WTC11 (cell line): ENCODE measurements at regions not wholly inside any gene's neighbourhood (a gene's known extent, or its start where the extent isn't known, plus 50 kb on each side); places are given as distances from the start of the nearest gene placed in this dataset.

Experiments
- ESRRA ChIP-seq: sonication (generic); formaldehyde crosslinking; IDR thresholded peaks from 2 replicates; pipeline ENCODE4 v1.8.1; 2022; ENCODE audit warnings: mild to moderate bottlenecking, missing genetic modification reagents, borderline replicate concordance
- FOXP1 ChIP-seq: sonication (generic); formaldehyde crosslinking; IDR thresholded peaks from 2 replicates; pipeline ENCODE4 v1.8.0; 2022; ENCODE audit warnings: missing genetic modification reagents, mild to moderate bottlenecking, moderate library complexity, borderline replicate concordance
- NR1H2 ChIP-seq: sonication (generic); formaldehyde crosslinking; IDR thresholded peaks from 2 replicates; pipeline ENCODE4 v1.9.0; 2021; ENCODE audit warnings: mild to moderate bottlenecking, moderate library complexity, missing genetic modification reagents

DNA sequence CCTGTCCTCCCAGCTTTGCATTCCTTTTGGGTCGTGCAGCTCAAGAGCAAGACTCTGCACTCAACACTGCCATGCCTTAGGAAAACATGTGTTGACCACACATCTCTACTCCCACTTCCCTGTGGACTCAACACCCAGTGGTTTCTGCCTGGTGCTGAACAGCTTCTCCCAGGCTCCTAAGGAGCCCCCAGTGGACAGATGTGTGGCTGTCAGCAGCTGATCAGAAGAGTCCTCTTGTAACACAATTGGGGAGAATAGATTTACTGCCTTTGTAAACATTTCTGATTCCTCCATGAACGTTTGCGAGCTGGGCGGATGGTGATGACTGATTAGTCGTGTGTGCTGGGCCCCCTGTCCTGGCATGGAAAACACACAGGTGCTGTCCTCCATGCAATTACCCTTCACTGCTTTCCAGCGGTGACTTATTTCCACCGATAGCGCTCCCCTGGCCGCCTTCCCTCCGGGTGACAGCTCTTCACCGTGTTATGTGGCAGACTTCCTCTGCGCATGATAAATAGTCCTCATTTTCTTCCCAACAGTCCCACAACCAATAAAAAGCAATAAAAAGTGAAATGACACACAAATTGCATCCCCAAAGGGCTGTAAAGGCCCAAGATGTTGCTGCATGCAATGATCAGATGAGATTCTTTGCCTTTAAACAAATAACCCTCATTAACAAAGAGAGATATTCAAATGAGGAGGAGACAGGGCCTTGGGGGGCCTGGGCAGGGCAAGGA is 249.4 kb upstream of the AJAP1 start:
- no peak for TF ChIP-seq NR1H2 (CRISPR knock-in tag)
- no peak for TF ChIP-seq FOXP1 (CRISPR knock-in tag)
- TF ChIP-seq ESRRA (CRISPR knock-in tag) = no peak
